Body of pancreas (tissue), 4 donors: ENCODE measurements at regions not wholly inside any gene's neighbourhood (a gene's known extent, or its start where the extent isn't known, plus 50 kb on each side); places are given as distances from the start of the nearest gene placed in this dataset.

Experiments used
- ATAC-seq: fragments of 150-250 bp; one replicate; pipeline ENCODE4 v1.9.1; 2016
- DNase-seq, 4 donors: peaks; one replicate each; pipeline ENCODE4 v3.0.0-alpha.2; 2019
- H3K27ac ChIP-seq, 4 donors: fragments of 200-600 bp; sonication (generic); 1 replicate in 3 of 4; 2 replicates in 1 of 4; pipeline versions ENCODE4 v1.5.1 to v1.6.1; 2016 to 2019; ENCODE audit warnings: mild to moderate bottlenecking in 1 of 4, mixed read lengths in 1 of 4, moderate library complexity in 1 of 4
- H3K27me3 ChIP-seq, 2 donors: fragments of 200-600 bp; sonication (generic); one replicate each; pipeline ENCODE4 v1.6.0; 2016; ENCODE audit warnings: mild to moderate bottlenecking in 1 of 2
- H3K36me3 ChIP-seq, 2 donors: fragments of 200-600 bp; sonication (generic); replicated peaks in 1 of 2; 2 replicates each; pipeline ENCODE4 v1.5.1; 2016; ENCODE audit warnings: low read depth in 2 of 2; ENCODE audit not compliant: insufficient read depth in 1 of 2
- H3K4me1 ChIP-seq: fragments of 200-600 bp; sonication (generic); one replicate; pipeline ENCODE4 v1.6.0; 2016
- H3K4me3 ChIP-seq, 2 donors: fragments of 200-600 bp; sonication (generic); 1 replicate in 1 of 2; 2 replicates in 1 of 2; pipeline ENCODE4 v1.5.1; 2016 to 2019
- H3K9me3 ChIP-seq, 3 donors: fragments of 200-600 bp; sonication (generic); 1 replicate in 2 of 3; 2 replicates in 1 of 3; pipeline ENCODE4 v1.5.1; 2016
- CTCF ChIP-seq, 7 experiments: fragments of 450-650 bp in 4 of 7; fragments of 200-600 bp in 3 of 7; sonication (generic) in 3 of 7; IDR thresholded peaks; one replicate each; pipeline ENCODE4 v1.5.1; 2016 to 2019; ENCODE audit warnings: antibody characterized with exemption in 7 of 7
- POLR2A ChIP-seq, 3 donors: fragments of 450-650 bp; IDR thresholded peaks; one replicate each; pipeline ENCODE4 v1.6.1; 2016; ENCODE audit warnings: antibody characterized with exemption in 3 of 3, mild to moderate bottlenecking in 2 of 3
- whole genome bisulfite sequencing, 2 donors: methylation state at CpG; one replicate each; pipeline ENCODE4 v1.1.5; 2017; 5-methylcytosine and 5-hydroxymethylcytosine counted together
- intact Hi-C: fragments of 100-400 bp; cut with DNase I; formaldehyde crosslinking; loops from one replicate; pipeline ENCODE4 v1.15.1; 2023

GRCh38 chr9:78396087-78396486 is 99.2 kb downstream of the PSAT1 start:
- ATAC-seq, result no peak
- Histone ChIP-seq H3K36me3 (no peaks in the 10 kb centered on the region), H3K27me3 (no peaks in the 10 kb centered on the region), H3K4me1 (no peaks in the 10 kb centered on the region), H3K27ac (no peak overlapping the region), H3K4me3 (no peak overlapping the region), H3K9me3 (no peaks in the 10 kb centered on the region)
- no peak for TF ChIP-seq CTCF (IDR thresholded peaks at IDR 0.05)
- WGBS, 2 donors, result 31 to 43% methylated on average over 2 of the region's 2 CpGs
- intact Hi-C loops, result no loop called here
- no peak for DNase-seq

- TF ChIP-seq POLR2A (IDR thresholded peaks at IDR 0.05) (no peak), CTCF (IDR thresholded peaks at IDR 0.05) (no peak)
- Histone ChIP-seq H3K4me3 (no peak overlapping the region), H3K4me1 (no peaks in the 10 kb centered on the region), H3K36me3 (no peaks in the 10 kb centered on the region), H3K9me3 (no peaks in the 10 kb centered on the region), H3K27me3 (no peaks in the 10 kb centered on the region), H3K27ac (no peak overlapping the region)
- 53 to 63% methylated on average over 5 of the region's 5 CpGs for WGBS, 2 donors
- DNase-seq (no peak), ATAC-seq (no peak)
- intact Hi-C loops, result no loop called here
Measured at GRCh38 chr9:78397045-78397444, 100.1 kb downstream of the PSAT1 start.

GRCh38 chr9:78397454-78397853 is 100.5 kb downstream of the PSAT1 start:
- no peaks in the 10 kb centered on the region for H3K4me1 ChIP-seq
- no peak for DNase-seq
- H3K27me3 ChIP-seq, result no peaks in the 10 kb centered on the region
- no peaks in the 10 kb centered on the region for H3K9me3 ChIP-seq
- H3K27ac ChIP-seq, result no peak overlapping the region
- intact Hi-C loops, result no loop called here
- 51 to 53% methylated on average over 5 of the region's 5 CpGs for whole genome bisulfite sequencing, 2 donors
- ATAC-seq, result no peak
- no peak overlapping the region for H3K4me3 ChIP-seq
- TF ChIP-seq POLR2A (IDR thresholded peaks at IDR 0.05), result no peak
- TF ChIP-seq CTCF (IDR thresholded peaks at IDR 0.05), result no peak
- H3K36me3 ChIP-seq, result no peaks in the 10 kb centered on the region

- Histone ChIP-seq H3K27ac (no peak overlapping the region), H3K36me3 (no peaks in the 10 kb centered on the region), H3K4me1 (no peaks in the 10 kb centered on the region), H3K4me3 (no peak overlapping the region), H3K27me3 (no peaks in the 10 kb centered on the region), H3K9me3 (no peaks in the 10 kb centered on the region)
- intact Hi-C loops, result no loop called here
- TF ChIP-seq POLR2A (IDR thresholded peaks at IDR 0.05) (no peak), CTCF (IDR thresholded peaks at IDR 0.05) (no peak)
- DNase-seq (no peak), ATAC-seq (no peak)
Measured at GRCh38 chr9:78399153-78399552, 102.2 kb downstream of the PSAT1 start.

- TF ChIP-seq POLR2A (IDR thresholded peaks at IDR 0.05), result no peak
- no peak for TF ChIP-seq CTCF (IDR thresholded peaks at IDR 0.05)
- Histone ChIP-seq H3K4me1 (no peaks in the 10 kb centered on the region), H3K36me3 (no peaks in the 10 kb centered on the region), H3K27me3 (no peaks in the 10 kb centered on the region), H3K27ac (no peak overlapping the region), H3K4me3 (no peak overlapping the region), H3K9me3 (no peaks in the 10 kb centered on the region)
- no peak for ATAC-seq
- DNase-seq, result no peak
- intact Hi-C loops, result no loop called here
Measured at GRCh38 chr9:78400496-78400895, 103.6 kb downstream of the PSAT1 start.
